Activated CD8-positive, alpha-beta T cell treated with anti-CD3 and anti-CD28 coated beads for 36 hours (primary cell): ENCODE measurements at regions not wholly inside any gene's neighbourhood (a gene's known extent, or its start where the extent isn't known, plus 50 kb on each side); places are given as distances from the start of the nearest gene placed in this dataset.
"Not testable (repeated sequence)": the region's sequence is repeated elsewhere in the genome, so short reads cannot be mapped to it uniquely, and the experiment has no call there.

Experiments
- ATAC-seq: fragments of 200-7000 bp; cut with Tn5 transposase; one replicate; pipeline ENCODE4 v1.10.0; 2021; ENCODE audit warnings: mild to moderate bottlenecking, moderate library complexity
- CTCF ChIA-PET: fragments of 350-600 bp; sonication (Branson Sonifier 250); formaldehyde crosslinking; loops from one replicate; lab custom pipeline; 2021; ENCODE audit warnings: antibody characterized with exemption; lab: Charles Lee
- POLR2A ChIA-PET: fragments of 350-600 bp; sonication (Branson Sonifier 250); formaldehyde crosslinking; loops from one replicate; lab custom pipeline; 2021; ENCODE audit warnings: antibody characterized with exemption; lab: Charles Lee
- DNase-seq: peaks from one replicate; pipeline ENCODE4 v3.0.0-alpha.2; 2020
- H3K27ac Mint-ChIP-seq: one replicate; pipeline ENCODE4 v1.8.0; 2021; ENCODE audit warnings: mild to moderate bottlenecking, mixed read lengths
- H3K27me3 Mint-ChIP-seq: one replicate; pipeline ENCODE4 v1.8.0; 2021; ENCODE audit warnings: mixed read lengths
- H3K36me3 Mint-ChIP-seq: one replicate; pipeline ENCODE4 v1.8.0; 2021; ENCODE audit warnings: low read depth, mixed read lengths
- H3K4me1 Mint-ChIP-seq: one replicate; pipeline ENCODE4 v1.8.0; 2021; ENCODE audit warnings: low read depth, mixed read lengths
- H3K4me3 Mint-ChIP-seq: one replicate; pipeline ENCODE4 v1.8.0; 2021; ENCODE audit warnings: mild to moderate bottlenecking, moderate library complexity, mixed read lengths
- H3K9me3 Mint-ChIP-seq: one replicate; pipeline ENCODE4 v1.8.0; 2021; ENCODE audit warnings: mixed read lengths
- CTCF ChIP-seq: fragments of 200-600 bp; IDR thresholded peaks from one replicate; pipeline ENCODE4 v1.8.0; 2022; ENCODE audit warnings: antibody characterized with exemption, mild to moderate bottlenecking
- intact Hi-C: fragments of 100-400 bp; cut with micrococcal nuclease; formaldehyde crosslinking; loops from one replicate; pipeline ENCODE4 v1.10.0; 2022

GRCh38 chr1:192904438-192904895, 95.6 kb downstream of the RGS2 start:
- no peak for TF ChIP-seq CTCF
- intact Hi-C loops: no loop called here
- H3K4me3 Mint-ChIP-seq: no peak overlapping the region
- no peak overlapping the region for H3K27ac Mint-ChIP-seq
- H3K27me3 Mint-ChIP-seq: no peaks in the 10 kb centered on the region
- ChIA-PET POLR2A (no interaction called here), CTCF (no interaction called here)
- H3K4me1 Mint-ChIP-seq: peaks cover 7% of the 10 kb centered on the region
- ATAC-seq (peak; percentile 72), DNase-seq (peak; percentile 30)
- no peaks in the 10 kb centered on the region for H3K9me3 Mint-ChIP-seq
- H3K36me3 Mint-ChIP-seq: no peaks in the 10 kb centered on the region

GRCh38 chr1:192905049-192905448, 96.2 kb downstream of the RGS2 start:
- no peak overlapping the region for H3K27ac Mint-ChIP-seq
- TF ChIP-seq CTCF: no peak
- H3K36me3 Mint-ChIP-seq: no peaks in the 10 kb centered on the region
- H3K9me3 Mint-ChIP-seq: no peaks in the 10 kb centered on the region
- H3K4me3 Mint-ChIP-seq: no peak overlapping the region
- ChIA-PET CTCF (no interaction called here), POLR2A (no interaction called here)
- DNase-seq: no peak
- ATAC-seq: no peak
- intact Hi-C loops: no loop called here
- H3K27me3 Mint-ChIP-seq: no peaks in the 10 kb centered on the region
- H3K4me1 Mint-ChIP-seq: peaks cover 7% of the 10 kb centered on the region

- TF ChIP-seq CTCF: no peak
- no peak overlapping the region for H3K4me3 Mint-ChIP-seq
- CTCF ChIA-PET: interaction anchor here (1.6 kb wide), 1 partner anchor 111 kb away, joined by 3 read pairs; no protein-coding TSS in a partner anchor
- intact Hi-C loops: no loop called here
- H3K27me3 Mint-ChIP-seq: no peaks in the 10 kb centered on the region
- DNase-seq (no peak), ATAC-seq (no peak)
- H3K9me3 Mint-ChIP-seq: no peaks in the 10 kb centered on the region
- POLR2A ChIA-PET: no interaction called here
- H3K36me3 Mint-ChIP-seq: no peaks in the 10 kb centered on the region
- H3K4me1 Mint-ChIP-seq: peaks cover 7% of the 10 kb centered on the region
- no peak overlapping the region for H3K27ac Mint-ChIP-seq
These were observed 97.5 kb downstream of the RGS2 start for GRCh38 chr1:192906334-192906733.

GRCh38 chr1:192907545-192908243, 98.9 kb downstream of the RGS2 start:
- Mint-ChIP-seq H3K9me3 (no peaks in the 10 kb centered on the region), H3K27ac (no peak overlapping the region), H3K27me3 (no peaks in the 10 kb centered on the region), H3K4me3 (no peak overlapping the region), H3K36me3 (no peaks in the 10 kb centered on the region), H3K4me1 (peaks cover 7% of the 10 kb centered on the region)
- ChIA-PET POLR2A (no interaction called here), CTCF (interaction anchor here (1.6 kb wide), 1 partner anchor 109 kb away, joined by 3 read pairs; no protein-coding TSS in a partner anchor)
- no peak for ATAC-seq
- no peak for DNase-seq
- TF ChIP-seq CTCF: no peak
- intact Hi-C loops: no loop called here

GRCh38 chr1:192911896-192912656, 103.2 kb downstream of the RGS2 start:
- ATAC-seq, intact Hi-C loops, H3K4me1 Mint-ChIP-seq, DNase-seq, H3K27me3 Mint-ChIP-seq, H3K36me3 Mint-ChIP-seq, H3K27ac Mint-ChIP-seq, POLR2A ChIA-PET, CTCF ChIA-PET, H3K4me3 Mint-ChIP-seq, H3K9me3 Mint-ChIP-seq: not testable (repeated sequence)
